Fibroblast of the aortic adventitia (primary cell): ENCODE measurements at regions not wholly inside any gene's neighbourhood (a gene's known extent, or its start where the extent isn't known, plus 50 kb on each side); places are given as distances from the start of the nearest gene placed in this dataset.
A peak's percentile ranks its signal among the peaks of the same experiment; 100 is the strongest.

Source experiments
- DNase-seq: peaks from one replicate; pipeline ENCODE4 v3.0.0-alpha.2; 2010; ENCODE audit warnings: low read depth
- H3K4me3 ChIP-seq: 2 replicates; pipeline ENCODE4 v1.5.1; 2011; ENCODE audit warnings: low read depth, mild to moderate bottlenecking, control low read depth, low read length, moderate library complexity
- TF ChIP-seq, protein P1 (sequence below): IDR thresholded peaks from 2 replicates; pipeline ENCODE4 v1.5.1; 2011; ENCODE audit warnings: mild to moderate bottlenecking, low read length, control low read depth, inconsistent platforms; ENCODE audit not compliant: insufficient read depth

GRCh38 chrX:39842281-39842973 is 255.3 kb downstream of the BCOR start:
- DNase-seq = no peak
- TF ChIP-seq, protein P1, sequence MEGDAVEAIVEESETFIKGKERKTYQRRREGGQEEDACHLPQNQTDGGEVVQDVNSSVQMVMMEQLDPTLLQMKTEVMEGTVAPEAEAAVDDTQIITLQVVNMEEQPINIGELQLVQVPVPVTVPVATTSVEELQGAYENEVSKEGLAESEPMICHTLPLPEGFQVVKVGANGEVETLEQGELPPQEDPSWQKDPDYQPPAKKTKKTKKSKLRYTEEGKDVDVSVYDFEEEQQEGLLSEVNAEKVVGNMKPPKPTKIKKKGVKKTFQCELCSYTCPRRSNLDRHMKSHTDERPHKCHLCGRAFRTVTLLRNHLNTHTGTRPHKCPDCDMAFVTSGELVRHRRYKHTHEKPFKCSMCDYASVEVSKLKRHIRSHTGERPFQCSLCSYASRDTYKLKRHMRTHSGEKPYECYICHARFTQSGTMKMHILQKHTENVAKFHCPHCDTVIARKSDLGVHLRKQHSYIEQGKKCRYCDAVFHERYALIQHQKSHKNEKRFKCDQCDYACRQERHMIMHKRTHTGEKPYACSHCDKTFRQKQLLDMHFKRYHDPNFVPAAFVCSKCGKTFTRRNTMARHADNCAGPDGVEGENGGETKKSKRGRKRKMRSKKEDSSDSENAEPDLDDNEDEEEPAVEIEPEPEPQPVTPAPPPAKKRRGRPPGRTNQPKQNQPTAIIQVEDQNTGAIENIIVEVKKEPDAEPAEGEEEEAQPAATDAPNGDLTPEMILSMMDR = no peak
- no peak overlapping the region for H3K4me3 ChIP-seq

DNA sequence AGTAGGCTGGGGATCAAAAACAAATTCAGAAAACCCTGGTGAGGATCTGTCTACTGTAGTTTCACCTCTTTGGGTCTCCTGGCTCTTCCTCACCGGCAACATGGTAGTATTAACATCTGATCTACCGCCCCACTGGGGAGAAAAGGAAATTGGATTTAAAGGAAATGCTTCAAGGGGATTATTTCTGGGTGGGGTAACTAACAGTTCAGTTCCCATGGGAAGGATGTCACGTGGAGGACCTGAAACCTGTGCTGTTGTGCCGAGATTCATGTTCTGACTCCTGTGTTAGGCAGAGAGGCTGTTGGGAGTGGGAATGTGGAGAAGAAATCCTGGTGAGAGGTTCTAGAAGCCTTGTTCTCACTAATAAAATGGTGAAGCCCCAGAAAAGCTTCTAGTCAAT is 254.4 kb downstream of the BCOR start:
- no peak overlapping the region for H3K4me3 ChIP-seq
- TF ChIP-seq, protein P1 = no peak
- DNase-seq = no peak

- H3K4me3 ChIP-seq = no peak overlapping the region
- DNase-seq = no peak
- TF ChIP-seq, protein P1 = no peak
Observed at GRCh38 chrX:39845233-39845632, 252.5 kb downstream of the BCOR start.

GRCh38 chrX:39846460-39846859 is 251.3 kb downstream of the BCOR start:
- DNase-seq = no peak
- no peak overlapping the region for H3K4me3 ChIP-seq
- TF ChIP-seq, protein P1 = no peak

- DNase-seq = peak; percentile 87
- TF ChIP-seq, protein P1 = no peak
- H3K4me3 ChIP-seq = no peak overlapping the region
Observed at GRCh38 chrX:39848243-39848642, 249.5 kb downstream of the BCOR start.

DNA sequence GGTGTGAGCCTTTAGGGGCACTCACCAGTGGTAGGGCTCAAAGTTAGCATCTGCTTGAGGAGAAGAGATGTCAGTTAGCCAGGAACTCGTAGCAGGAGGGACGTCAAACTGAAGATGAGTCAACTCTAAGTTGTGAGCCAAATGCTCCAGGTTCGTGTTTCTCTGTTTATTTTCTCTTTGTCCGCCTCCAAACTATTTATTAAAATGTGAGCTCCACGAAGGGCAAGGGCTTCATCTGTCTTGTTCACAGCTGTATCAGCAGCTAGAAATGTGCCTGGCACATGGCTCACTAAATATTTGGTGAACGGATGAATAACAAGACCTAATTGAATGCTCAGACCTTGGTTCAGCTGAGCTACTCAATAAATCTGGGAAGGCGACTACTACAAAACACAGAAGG is 248.9 kb downstream of the BCOR start:
- peak; percentile 71 for DNase-seq
- H3K4me3 ChIP-seq = no peak overlapping the region
- TF ChIP-seq, protein P1 = no peak

- no peak for DNase-seq
- H3K4me3 ChIP-seq = no peak overlapping the region
- TF ChIP-seq, protein P1 = no peak
Observed at GRCh38 chrX:39850209-39850608, 247.5 kb downstream of the BCOR start.
